GM12875 (cell line): ENCODE measurements at regions not wholly inside any gene's neighbourhood (a gene's known extent, or its start where the extent isn't known, plus 50 kb on each side); places are given as distances from the start of the nearest gene placed in this dataset.

Source experiments
- H3K4me3 ChIP-seq: one replicate; pipeline ENCODE4 v1.5.1; 2011; ENCODE audit warnings: low read depth, low read length, control low read depth
- TF ChIP-seq, protein P1 (sequence below): IDR thresholded peaks from 2 replicates; pipeline ENCODE4 v1.5.1; 2011; ENCODE audit warnings: low read depth, mild to moderate bottlenecking, control low read depth, inconsistent platforms, low read length, moderate library complexity, borderline replicate concordance; ENCODE audit not compliant: insufficient read depth

GRCh38 chr6:22221630-22222029 lies 75.2 kb downstream of the PRL start:
- H3K4me3 ChIP-seq = no peak overlapping the region
- TF ChIP-seq, protein P1, sequence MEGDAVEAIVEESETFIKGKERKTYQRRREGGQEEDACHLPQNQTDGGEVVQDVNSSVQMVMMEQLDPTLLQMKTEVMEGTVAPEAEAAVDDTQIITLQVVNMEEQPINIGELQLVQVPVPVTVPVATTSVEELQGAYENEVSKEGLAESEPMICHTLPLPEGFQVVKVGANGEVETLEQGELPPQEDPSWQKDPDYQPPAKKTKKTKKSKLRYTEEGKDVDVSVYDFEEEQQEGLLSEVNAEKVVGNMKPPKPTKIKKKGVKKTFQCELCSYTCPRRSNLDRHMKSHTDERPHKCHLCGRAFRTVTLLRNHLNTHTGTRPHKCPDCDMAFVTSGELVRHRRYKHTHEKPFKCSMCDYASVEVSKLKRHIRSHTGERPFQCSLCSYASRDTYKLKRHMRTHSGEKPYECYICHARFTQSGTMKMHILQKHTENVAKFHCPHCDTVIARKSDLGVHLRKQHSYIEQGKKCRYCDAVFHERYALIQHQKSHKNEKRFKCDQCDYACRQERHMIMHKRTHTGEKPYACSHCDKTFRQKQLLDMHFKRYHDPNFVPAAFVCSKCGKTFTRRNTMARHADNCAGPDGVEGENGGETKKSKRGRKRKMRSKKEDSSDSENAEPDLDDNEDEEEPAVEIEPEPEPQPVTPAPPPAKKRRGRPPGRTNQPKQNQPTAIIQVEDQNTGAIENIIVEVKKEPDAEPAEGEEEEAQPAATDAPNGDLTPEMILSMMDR = no peak

- TF ChIP-seq, protein P1 = no peak
- no peak overlapping the region for H3K4me3 ChIP-seq
Observed at GRCh38 chr6:22222469-22222868, 74.4 kb downstream of the PRL start.

GRCh38 chr6:22227824-22228610 lies 68.8 kb downstream of the PRL start:
- H3K4me3 ChIP-seq = no peak overlapping the region
- TF ChIP-seq, protein P1 = no peak

DNA sequence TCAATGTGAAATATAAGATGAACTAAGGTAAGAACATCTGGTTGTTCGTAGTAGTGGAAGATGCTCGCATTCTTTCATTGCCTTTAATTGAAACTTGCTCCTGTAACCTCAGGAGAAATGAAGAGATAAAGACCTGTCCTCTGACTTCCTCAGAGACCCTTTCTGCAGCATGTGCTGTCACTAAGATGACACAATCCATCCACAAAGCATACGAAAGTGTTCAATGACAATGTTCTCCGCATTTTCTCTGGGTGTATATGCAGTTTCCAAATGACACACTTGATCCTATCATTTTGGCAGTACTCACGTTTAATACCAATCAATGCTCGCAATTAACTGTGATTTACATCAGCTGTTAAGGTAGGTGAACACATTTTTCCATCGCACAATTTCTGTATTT lies 65.8 kb downstream of the PRL start:
- H3K4me3 ChIP-seq = no peak overlapping the region
- TF ChIP-seq, protein P1 = no peak

- TF ChIP-seq, protein P1 = no peak
- H3K4me3 ChIP-seq = no peak overlapping the region
Observed at GRCh38 chr6:22231616-22232015, 65.2 kb downstream of the PRL start.

- TF ChIP-seq, protein P1 = no peak
- H3K4me3 ChIP-seq = no peak overlapping the region
Observed at GRCh38 chr6:22236626-22237414, 60.0 kb downstream of the PRL start.
